Effector memory CD8-positive, alpha-beta T cell (primary cell): ENCODE measurements at regions not wholly inside any gene's neighbourhood (a gene's known extent, or its start where the extent isn't known, plus 50 kb on each side); places are given as distances from the start of the nearest gene placed in this dataset.

ENCODE experiments used
- ATAC-seq: fragments of 150-1000 bp; cut with Tn5 transposase; replicated peaks from 2 replicates; pipeline ENCODE4 v1.10.0; 2021; ENCODE audit warnings: mild to moderate bottlenecking, moderate library complexity
- DNase-seq, 3 experiments: peaks; one replicate each; pipeline ENCODE4 v3.0.0; 2021
- H3K27ac Mint-ChIP-seq, 2 donors: one replicate each; pipeline ENCODE4 v1.8.0; 2022; ENCODE audit warnings: mild to moderate bottlenecking in 2 of 2, mixed read lengths in 2 of 2, moderate library complexity in 2 of 2
- H3K27me3 Mint-ChIP-seq, 2 donors: one replicate each; pipeline ENCODE4 v1.8.0; 2022; ENCODE audit warnings: mixed read lengths in 2 of 2
- H3K36me3 Mint-ChIP-seq: one replicate; pipeline ENCODE4 v1.8.0; 2022; ENCODE audit warnings: mild to moderate bottlenecking, moderate library complexity, mixed read lengths; ENCODE audit not compliant: insufficient read depth
- H3K4me1 Mint-ChIP-seq, 2 donors: one replicate each; pipeline ENCODE4 v1.8.0; 2022; ENCODE audit warnings: low read depth in 2 of 2, mixed read lengths in 2 of 2
- H3K4me3 Mint-ChIP-seq, 2 donors: one replicate each; pipeline ENCODE4 v1.8.0; 2022; ENCODE audit warnings: mild to moderate bottlenecking in 2 of 2, mixed read lengths in 2 of 2, moderate library complexity in 2 of 2
- H3K9me3 Mint-ChIP-seq, 2 donors: one replicate each; pipeline ENCODE4 v1.8.0; 2022; ENCODE audit warnings: mixed read lengths in 2 of 2

GRCh38 chr2:239854596-239854995 lies 170.5 kb downstream of the NDUFA10 start:
- H3K27ac Mint-ChIP-seq, result no peak overlapping the region
- H3K9me3 Mint-ChIP-seq, result peaks cover 5 to 13% of the 10 kb centered on the region in 2 donors
- H3K4me3 Mint-ChIP-seq, result no peak overlapping the region
- H3K36me3 Mint-ChIP-seq, result no peaks in the 10 kb centered on the region
- no peaks in the 10 kb centered on the region for H3K4me1 Mint-ChIP-seq
- DNase-seq (no peak), ATAC-seq (no peak)
- H3K27me3 Mint-ChIP-seq, result peaks cover 50 to 69% of the 10 kb centered on the region in 2 donors

- Mint-ChIP-seq H3K9me3 (peaks cover 5 to 13% of the 10 kb centered on the region in 2 donors), H3K36me3 (no peaks in the 10 kb centered on the region), H3K27me3 (peaks cover 50 to 67% of the 10 kb centered on the region in 2 donors), H3K27ac (no peak overlapping the region), H3K4me1 (no peaks in the 10 kb centered on the region), H3K4me3 (no peak overlapping the region)
- DNase-seq (no peak), ATAC-seq (no peak)
Observed at GRCh38 chr2:239853706-239854327, 171.3 kb downstream of the NDUFA10 start.

GRCh38 chr2:239853121-239853520 lies 172.0 kb downstream of the NDUFA10 start:
- no peak for ATAC-seq
- no peak overlapping the region for H3K4me3 Mint-ChIP-seq
- H3K36me3 Mint-ChIP-seq, result no peaks in the 10 kb centered on the region
- H3K4me1 Mint-ChIP-seq, result no peaks in the 10 kb centered on the region
- no peak overlapping the region for H3K27ac Mint-ChIP-seq
- DNase-seq, result no peak
- peaks cover 46 to 60% of the 10 kb centered on the region in 2 donors for H3K27me3 Mint-ChIP-seq
- H3K9me3 Mint-ChIP-seq, result peaks cover 5 to 13% of the 10 kb centered on the region in 2 donors

- no peak overlapping the region for H3K27ac Mint-ChIP-seq
- H3K9me3 Mint-ChIP-seq, result peaks cover 5 to 13% of the 10 kb centered on the region in 2 donors
- DNase-seq (no peak), ATAC-seq (no peak)
- no peak overlapping the region for H3K4me3 Mint-ChIP-seq
- peaks cover 0 to 1% of the 10 kb centered on the region in 2 donors for H3K4me1 Mint-ChIP-seq
- peaks cover 43 to 52% of the 10 kb centered on the region in 2 donors for H3K27me3 Mint-ChIP-seq
- H3K36me3 Mint-ChIP-seq, result no peaks in the 10 kb centered on the region
Observed at GRCh38 chr2:239852272-239852671, 172.9 kb downstream of the NDUFA10 start.

- Mint-ChIP-seq H3K36me3 (peaks cover 3% of the 10 kb centered on the region), H3K4me3 (peak overlapping the region in 1 of 2 donors; percentile 26), H3K27ac (peak overlapping the region; percentile 19 to 20), H3K27me3 (peaks cover 11 to 27% of the 10 kb centered on the region in 2 donors), H3K9me3 (peaks cover 5 to 13% of the 10 kb centered on the region in 2 donors), H3K4me1 (peaks cover 8 to 12% of the 10 kb centered on the region in 2 donors)
- DNase-seq (no peak), ATAC-seq (no peak)
Observed at GRCh38 chr2:239846789-239847676, 178.1 kb downstream of the NDUFA10 start.

- peaks cover 0 to 16% of the 10 kb centered on the region in 2 donors for H3K27me3 Mint-ChIP-seq
- ATAC-seq (peak; percentile 44), DNase-seq (no peak)
- peaks cover 3% of the 10 kb centered on the region for H3K36me3 Mint-ChIP-seq
- H3K9me3 Mint-ChIP-seq, result peaks cover 2 to 5% of the 10 kb centered on the region in 2 donors
- H3K27ac Mint-ChIP-seq, result peak overlapping the region; percentile 19 to 20
- peaks cover 8 to 12% of the 10 kb centered on the region in 2 donors for H3K4me1 Mint-ChIP-seq
- peak overlapping the region; percentile 0 for H3K4me3 Mint-ChIP-seq
Observed at GRCh38 chr2:239845968-239846367, 179.2 kb downstream of the NDUFA10 start.

GRCh38 chr2:239839306-239839705 lies 185.8 kb downstream of the NDUFA10 start:
- H3K27me3 Mint-ChIP-seq, result peaks cover 0 to 18% of the 10 kb centered on the region in 2 donors
- H3K4me1 Mint-ChIP-seq, result no peaks in the 10 kb centered on the region
- H3K27ac Mint-ChIP-seq, result no peak overlapping the region
- DNase-seq (no peak), ATAC-seq (no peak)
- no peak overlapping the region for H3K4me3 Mint-ChIP-seq
- H3K9me3 Mint-ChIP-seq, result no peaks in the 10 kb centered on the region
- no peaks in the 10 kb centered on the region for H3K36me3 Mint-ChIP-seq

- Mint-ChIP-seq H3K36me3 (no peaks in the 10 kb centered on the region), H3K9me3 (no peaks in the 10 kb centered on the region), H3K27ac (no peak overlapping the region), H3K4me3 (no peak overlapping the region), H3K27me3 (peaks cover 15% of the 10 kb centered on the region in 2 donors), H3K4me1 (no peaks in the 10 kb centered on the region)
- ATAC-seq (no peak), DNase-seq (no peak)
Observed at GRCh38 chr2:239836021-239836765, 188.9 kb downstream of the NDUFA10 start.

GRCh38 chr2:239835056-239835455 lies 190.1 kb downstream of the NDUFA10 start:
- no peak overlapping the region for H3K27ac Mint-ChIP-seq
- no peaks in the 10 kb centered on the region for H3K36me3 Mint-ChIP-seq

GRCh38 chr2:239834143-239834542 lies 191.0 kb downstream of the NDUFA10 start:
- no peaks in the 10 kb centered on the region for H3K9me3 Mint-ChIP-seq
- DNase-seq (no peak), ATAC-seq (no peak)

More at GRCh38 chr2:239835056-239835455, 190.1 kb downstream of the NDUFA10 start:
- no peak for ATAC-seq
- Mint-ChIP-seq H3K4me3 (no peak overlapping the region), H3K27me3 (peaks cover 11 to 15% of the 10 kb centered on the region in 2 donors), H3K4me1 (no peaks in the 10 kb centered on the region), H3K9me3 (no peaks in the 10 kb centered on the region)
- DNase-seq, result no peak

GRCh38 chr2:239833269-239834109 lies 191.7 kb downstream of the NDUFA10 start:
- Mint-ChIP-seq H3K4me1 (no peaks in the 10 kb centered on the region), H3K27me3 (peaks cover 7 to 17% of the 10 kb centered on the region in 2 donors), H3K36me3 (no peaks in the 10 kb centered on the region), H3K4me3 (no peak overlapping the region), H3K9me3 (no peaks in the 10 kb centered on the region), H3K27ac (no peak overlapping the region)
- ATAC-seq (no peak), DNase-seq (no peak)

More at GRCh38 chr2:239834143-239834542, 191.0 kb downstream of the NDUFA10 start:
- Mint-ChIP-seq H3K27ac (no peak overlapping the region), H3K36me3 (no peaks in the 10 kb centered on the region), H3K27me3 (peaks cover 7 to 15% of the 10 kb centered on the region in 2 donors), H3K4me3 (no peak overlapping the region), H3K4me1 (no peaks in the 10 kb centered on the region)

GRCh38 chr2:239832490-239833268 lies 192.5 kb downstream of the NDUFA10 start:
- Mint-ChIP-seq H3K36me3 (no peaks in the 10 kb centered on the region), H3K4me3 (no peak overlapping the region), H3K9me3 (no peaks in the 10 kb centered on the region), H3K27me3 (peaks cover 7 to 21% of the 10 kb centered on the region in 2 donors), H3K27ac (no peak overlapping the region), H3K4me1 (no peaks in the 10 kb centered on the region)
- no peak for DNase-seq
- ATAC-seq, result no peak
